Keratinocyte (primary cell): ENCODE measurements at regions not wholly inside any gene's neighbourhood (a gene's known extent, or its start where the extent isn't known, plus 50 kb on each side); places are given as distances from the start of the nearest gene placed in this dataset.
A peak's percentile ranks its signal among the peaks of the same experiment; 100 is the strongest.

Source experiments
- DNase-seq: peaks from one replicate; pipeline ENCODE4 v3.0.0-alpha.2; 2011; ENCODE audit warnings: low read depth, missing footprints, low spot score
- FAIRE-seq: peaks from 2 replicates; lab custom pipeline; 2011; peaks lifted over from hg19 to GRCh38; lab: Jason Lieb, UNC
- H2AFZ ChIP-seq: 2 replicates; pipeline ENCODE4 v1.6.0; 2012; ENCODE audit warnings: low read length, control low read depth, inconsistent platforms; ENCODE audit not compliant: control insufficient read depth
- H3K27ac ChIP-seq: 2 replicates; pipeline ENCODE4 v1.5.1; 2011; ENCODE audit warnings: low read length; ENCODE audit not compliant: control insufficient read depth, insufficient read depth
- H3K27me3 ChIP-seq: 3 replicates; pipeline ENCODE4 v1.6.0; 2011; ENCODE audit warnings: low read length; ENCODE audit not compliant: control insufficient read depth, insufficient read depth; ENCODE audit errors: extremely low read depth
- H3K36me3 ChIP-seq, 2 experiments: 2 replicates in 1 of 2; 3 replicates in 1 of 2; pipeline ENCODE4 v1.5.1; 2011; ENCODE audit warnings: low read length in 2 of 2, mild to moderate bottlenecking in 1 of 2; ENCODE audit not compliant: control insufficient read depth in 2 of 2, insufficient read depth in 2 of 2; ENCODE audit errors: extremely low read depth in 1 of 2
- H3K4me1 ChIP-seq: 3 replicates; pipeline ENCODE4 v1.5.1; 2011; ENCODE audit warnings: low read length; ENCODE audit not compliant: control insufficient read depth, insufficient read depth; ENCODE audit errors: extremely low read depth
- H3K4me2 ChIP-seq: 3 replicates; pipeline ENCODE4 v1.6.0; 2011; ENCODE audit warnings: low read depth, low read length; ENCODE audit not compliant: control insufficient read depth, insufficient read depth; ENCODE audit errors: extremely low read depth
- H3K4me3 ChIP-seq, 3 experiments: fragments of 200-600 bp in 1 of 3; sonication (generic) in 1 of 3; 2 replicates in 2 of 3; 3 replicates in 1 of 3; pipeline ENCODE4 v1.5.1; 2011 to 2016; ENCODE audit warnings: low read length in 3 of 3, mild to moderate bottlenecking in 3 of 3, control low read depth in 2 of 3, inconsistent platforms in 1 of 3, low read depth in 1 of 3, mixed read lengths in 1 of 3, mixed run types in 1 of 3, moderate library complexity in 1 of 3; ENCODE audit not compliant: control insufficient read depth in 2 of 3, insufficient read depth in 2 of 3; ENCODE audit errors: extremely low read depth in 1 of 3
- H3K79me2 ChIP-seq: 2 replicates; pipeline ENCODE4 v1.6.0; 2012; ENCODE audit warnings: low read length; ENCODE audit not compliant: control insufficient read depth, insufficient read depth
- H3K9ac ChIP-seq: 3 replicates; pipeline ENCODE4 v1.6.0; 2011; ENCODE audit warnings: low read length; ENCODE audit not compliant: control insufficient read depth, insufficient read depth; ENCODE audit errors: extremely low read depth
- H3K9me1 ChIP-seq: 3 replicates; pipeline ENCODE4 v1.6.0; 2011; ENCODE audit warnings: low read length; ENCODE audit not compliant: control insufficient read depth, insufficient read depth; ENCODE audit errors: extremely low read depth
- H3K9me3 ChIP-seq: 2 replicates; pipeline ENCODE4 v1.5.1; 2012; ENCODE audit warnings: low read depth, low read length; ENCODE audit not compliant: control insufficient read depth
- H4K20me1 ChIP-seq: 3 replicates; pipeline ENCODE4 v1.6.0; 2011; ENCODE audit warnings: low read length; ENCODE audit not compliant: control insufficient read depth, insufficient read depth; ENCODE audit errors: extremely low read depth
- EZH2 ChIP-seq: IDR thresholded peaks from one replicate; pipeline ENCODE4 v1.6.1; 2012; ENCODE audit warnings: inconsistent platforms, mild to moderate bottlenecking, low read length, moderate library complexity
- dilution Hi-C: fragments of 300-500 bp; cut with MboI; formaldehyde crosslinking; loops from one replicate; pipeline ENCODE4 v1.7.0; 2020; ENCODE audit warnings: low sequenced_read_pairs; ENCODE audit not compliant: extremely low pct_ligation_motif_present
- TF ChIP-seq, protein P1 (sequence below), 3 experiments: IDR thresholded peaks in 1 of 3; conservative IDR thresholded peaks in 1 of 3; optimal IDR thresholded peaks in 1 of 3; 2 replicates in 2 of 3; 3 replicates in 1 of 3; pipeline versions ENCODE3 to v1.5.1; 2011; ENCODE audit warnings: low read length in 3 of 3, mild to moderate bottlenecking in 3 of 3, moderate library complexity in 2 of 3, control low read depth in 1 of 3, inconsistent platforms in 1 of 3; ENCODE audit not compliant: insufficient read depth in 2 of 3; ENCODE audit errors: extremely low read depth in 1 of 3

- dilution Hi-C loops = no loop called here
- H3K27ac ChIP-seq = no peak overlapping the region
- FAIRE-seq (no peak), DNase-seq (no peak)
- H3K9me1 ChIP-seq = no peaks in the 10 kb centered on the region
- H3K4me1 ChIP-seq = no peaks in the 10 kb centered on the region
- H4K20me1 ChIP-seq = no peaks in the 10 kb centered on the region
- H3K27me3 ChIP-seq = no peaks in the 10 kb centered on the region
- H3K9ac ChIP-seq = no peak overlapping the region
- H3K36me3 ChIP-seq = no peaks in the 10 kb centered on the region
- no peaks in the 10 kb centered on the region for H3K79me2 ChIP-seq
- no peaks in the 10 kb centered on the region for H3K9me3 ChIP-seq
- TF ChIP-seq, protein P1, sequence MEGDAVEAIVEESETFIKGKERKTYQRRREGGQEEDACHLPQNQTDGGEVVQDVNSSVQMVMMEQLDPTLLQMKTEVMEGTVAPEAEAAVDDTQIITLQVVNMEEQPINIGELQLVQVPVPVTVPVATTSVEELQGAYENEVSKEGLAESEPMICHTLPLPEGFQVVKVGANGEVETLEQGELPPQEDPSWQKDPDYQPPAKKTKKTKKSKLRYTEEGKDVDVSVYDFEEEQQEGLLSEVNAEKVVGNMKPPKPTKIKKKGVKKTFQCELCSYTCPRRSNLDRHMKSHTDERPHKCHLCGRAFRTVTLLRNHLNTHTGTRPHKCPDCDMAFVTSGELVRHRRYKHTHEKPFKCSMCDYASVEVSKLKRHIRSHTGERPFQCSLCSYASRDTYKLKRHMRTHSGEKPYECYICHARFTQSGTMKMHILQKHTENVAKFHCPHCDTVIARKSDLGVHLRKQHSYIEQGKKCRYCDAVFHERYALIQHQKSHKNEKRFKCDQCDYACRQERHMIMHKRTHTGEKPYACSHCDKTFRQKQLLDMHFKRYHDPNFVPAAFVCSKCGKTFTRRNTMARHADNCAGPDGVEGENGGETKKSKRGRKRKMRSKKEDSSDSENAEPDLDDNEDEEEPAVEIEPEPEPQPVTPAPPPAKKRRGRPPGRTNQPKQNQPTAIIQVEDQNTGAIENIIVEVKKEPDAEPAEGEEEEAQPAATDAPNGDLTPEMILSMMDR (optimal IDR thresholded peaks at IDR 0.05 in 1 of 3, IDR thresholded peaks at IDR 0.05 in 1 of 3, conservative IDR thresholded peaks at IDR 0.05 in 1 of 3; ENCODE audit: extremely low read depth in 1 of 3, insufficient read depth in 2 of 3, low read length in 3 of 3) = no peak
- TF ChIP-seq EZH2 = no peak
- no peak overlapping the region for H2AFZ ChIP-seq
- no peak overlapping the region for H3K4me2 ChIP-seq
- H3K4me3 ChIP-seq = no peak overlapping the region
These were observed 932.8 kb downstream of the TTLL7 start for GRCh38 chr1:83065952-83066727.

DNA sequence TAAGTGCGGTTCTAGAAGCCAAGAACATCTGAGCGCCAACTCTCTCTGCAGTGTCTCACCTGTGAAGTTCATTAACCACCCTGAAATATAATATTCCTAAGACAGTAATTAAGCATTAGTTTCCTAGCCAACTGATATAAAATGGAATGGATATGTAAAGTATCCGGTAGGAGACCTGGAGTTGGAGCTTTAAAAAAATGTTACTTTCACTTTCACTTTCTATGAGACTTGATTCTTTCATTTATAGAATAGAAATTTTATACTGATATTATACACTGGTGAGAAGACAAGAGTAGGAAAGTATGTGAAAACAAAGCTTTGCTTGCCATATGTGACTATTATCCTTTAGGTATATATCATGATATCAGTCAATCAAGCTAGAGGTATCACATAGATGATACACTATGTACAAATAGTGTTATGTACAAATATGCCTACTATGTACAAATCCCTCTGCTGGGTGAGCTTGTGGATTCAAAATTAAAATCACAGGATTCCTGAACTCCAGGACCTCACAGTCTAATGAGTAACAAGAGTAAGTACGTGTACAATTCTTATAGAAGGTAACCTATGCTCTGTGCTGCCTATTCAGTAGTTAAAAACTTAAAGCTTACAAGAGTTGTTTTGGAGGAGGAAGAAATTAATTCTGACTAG is 934.2 kb downstream of the TTLL7 start:
- dilution Hi-C loops = no loop called here
- H3K9ac ChIP-seq = no peak overlapping the region
- H3K4me3 ChIP-seq = peak overlapping the region in 2 of 3 experiments; percentile 29 to 43
- H3K4me1 ChIP-seq = no peaks in the 10 kb centered on the region
- H3K79me2 ChIP-seq = no peaks in the 10 kb centered on the region
- H3K27ac ChIP-seq = no peak overlapping the region
- no peak for DNase-seq
- no peak for FAIRE-seq
- no peaks in the 10 kb centered on the region for H3K27me3 ChIP-seq
- no peaks in the 10 kb centered on the region for H4K20me1 ChIP-seq
- peak overlapping the region; percentile 28 for H2AFZ ChIP-seq
- TF ChIP-seq, protein P1 (optimal IDR thresholded peaks at IDR 0.05 in 1 of 3, IDR thresholded peaks at IDR 0.05 in 1 of 3, conservative IDR thresholded peaks at IDR 0.05 in 1 of 3; ENCODE audit: extremely low read depth in 1 of 3, insufficient read depth in 2 of 3, low read length in 3 of 3) = no peak
- no peaks in the 10 kb centered on the region for H3K9me1 ChIP-seq
- H3K4me2 ChIP-seq = peak overlapping the region; percentile 60
- H3K9me3 ChIP-seq = no peaks in the 10 kb centered on the region
- H3K36me3 ChIP-seq = no peaks in the 10 kb centered on the region
